A549 (cell line): ENCODE measurements at regions not wholly inside any gene's neighbourhood (a gene's known extent, or its start where the extent isn't known, plus 50 kb on each side); places are given as distances from the start of the nearest gene placed in this dataset.

Experiments
- ATAC-seq, 2 experiments: fragments of 200-7000 bp in 1 of 2; fragments of >200 bp in 1 of 2; cut with Nextera tagmentation in 1 of 2; cut with Tn5 transposase in 1 of 2; 3 replicates each; pipeline versions ENCODE4 v1.8.0 to v1.9.1; 2018 to 2020; ENCODE audit warnings: mild to moderate bottlenecking in 1 of 2, moderate library complexity in 1 of 2
- CTCF ChIA-PET: fragments of 300-600 bp; sonication (Branson Sonifier 250); formaldehyde crosslinking; extraction: SDS; loops from one replicate; lab custom pipeline; 2021; ENCODE audit warnings: antibody characterized with exemption, inconsistent platforms; lab: Yijun Ruan, JAX
- POLR2A ChIA-PET: fragments of 350-600 bp; formaldehyde crosslinking; extraction: SDS; loops from one replicate; lab custom pipeline; 2021; ENCODE audit warnings: antibody characterized with exemption, inconsistent platforms; lab: Yijun Ruan, JAX
- DNase-seq, 2 experiments: peaks; one replicate each; pipeline versions ENCODE4 v3.0.0 to v3.0.0-alpha.2; 2011 to 2016; ENCODE audit warnings: low read depth in 1 of 2, low spot score in 1 of 2
- FAIRE-seq: peaks from 2 replicates; lab custom pipeline; 2011; peaks lifted over from hg19 to GRCh38; lab: Jason Lieb, UNC
- H3K27ac ChIP-seq, 2 experiments: fragments of >200 bp; sonication (Bioruptor Twin); formaldehyde crosslinking; 3 replicates each; pipeline ENCODE4 v1.5.1; 2016 to 2017
- H3K4me1 ChIP-seq: fragments of >200 bp; sonication (Bioruptor Twin); formaldehyde crosslinking; 3 replicates; pipeline ENCODE4 v1.6.1; 2016
- H3K4me2 ChIP-seq: fragments of >200 bp; sonication (Bioruptor Twin); formaldehyde crosslinking; 3 replicates; pipeline ENCODE4 v1.6.1; 2016
- H3K4me3 ChIP-seq: fragments of >200 bp; sonication (Bioruptor Twin); formaldehyde crosslinking; 3 replicates; pipeline ENCODE4 v1.5.1; 2016
- H3K9me3 ChIP-seq: fragments of >200 bp; sonication (Bioruptor Twin); formaldehyde crosslinking; 3 replicates; pipeline ENCODE4 v1.6.1; 2016
- CBX8 ChIP-seq: fragments of 200-600 bp; sonication (generic); IDR thresholded peaks from 2 replicates; pipeline ENCODE4 v1.6.1; 2016
- CHD4 ChIP-seq: fragments of 200-600 bp; sonication (generic); IDR thresholded peaks from 2 replicates; pipeline ENCODE4 v1.6.1; 2016; ENCODE audit warnings: antibody characterized with exemption, mild to moderate bottlenecking, borderline replicate concordance
- ESRRA ChIP-seq: fragments of 150-350 bp; IDR thresholded peaks from 2 replicates; pipeline ENCODE4 v1.6.1; 2014; ENCODE audit warnings: mild to moderate bottlenecking, low read length, borderline replicate concordance
- FOXS1 ChIP-seq: fragments of 250-450 bp; sonication (Bioruptor Pico); IDR thresholded peaks from 2 replicates; pipeline ENCODE4 v1.5.0; 2020; ENCODE audit warnings: mild to moderate bottlenecking, moderate library complexity
- GATA3 ChIP-seq: IDR thresholded peaks from 2 replicates; pipeline ENCODE4 v1.6.1; 2012; ENCODE audit warnings: borderline replicate concordance
- HDAC2 ChIP-seq: fragments of 200-600 bp; sonication (generic); IDR thresholded peaks from 2 replicates; pipeline ENCODE4 v1.6.1; 2016
- HEYL ChIP-seq: fragments of 250-450 bp; sonication (Bioruptor Pico); IDR thresholded peaks from 2 replicates; pipeline ENCODE4 v1.8.0; 2021; ENCODE audit warnings: mild to moderate bottlenecking, moderate library complexity
- HOXB5 ChIP-seq: fragments of 250-450 bp; sonication (Bioruptor Pico); IDR thresholded peaks from 2 replicates; pipeline ENCODE4 v1.5.0; 2020; ENCODE audit warnings: mild to moderate bottlenecking, moderate library complexity
- JUNB ChIP-seq: fragments of >200 bp; sonication (Bioruptor Twin); formaldehyde crosslinking; IDR thresholded peaks from 2 replicates; pipeline ENCODE4 v1.6.1; 2016
- KDM5A ChIP-seq: fragments of 200-600 bp; sonication (generic); IDR thresholded peaks from 2 replicates; pipeline ENCODE4 v1.6.1; 2016; ENCODE audit warnings: antibody characterized with exemption, mild to moderate bottlenecking
- NR3C1 ChIP-seq: fragments of >200 bp; sonication (Bioruptor Twin); formaldehyde crosslinking; IDR thresholded peaks from 3 replicates; pipeline ENCODE4 v1.6.1; 2017
- POLR2A ChIP-seq: IDR thresholded peaks from 2 replicates; pipeline ENCODE4 v1.6.1; 2012; ENCODE audit warnings: mild to moderate bottlenecking, low read length
- POLR2AphosphoS2 ChIP-seq: conservative IDR thresholded peaks from 2 replicates; pipeline ENCODE4 v1.6.1; 2012; ENCODE audit warnings: low read length, improper control_type of control experiment, inconsistent platforms
- SREBF2 ChIP-seq: fragments of 450-650 bp; IDR thresholded peaks from 2 replicates; pipeline ENCODE4 v1.6.1; 2014; ENCODE audit warnings: mild to moderate bottlenecking, moderate library complexity
- ZSCAN20 ChIP-seq: fragments of 250-450 bp; sonication (Bioruptor Pico); IDR thresholded peaks from 2 replicates; pipeline ENCODE4 v1.8.0; 2022; ENCODE audit warnings: mild to moderate bottlenecking, moderate library complexity
- WGBS: methylation state at CpG from one replicate; pipeline ENCODE4 v1.1.6; 2017; ENCODE audit errors: missing lambda C conversion rate; 5-methylcytosine and 5-hydroxymethylcytosine counted together
- TF ChIP-seq, protein P1 (sequence below): IDR thresholded peaks from 2 replicates; pipeline ENCODE4 v1.6.1; 2012; ENCODE audit warnings: low read depth, borderline replicate concordance
- TF ChIP-seq, protein P2 (sequence below): fragments of 200-600 bp; sonication (generic); IDR thresholded peaks from 2 replicates; pipeline ENCODE4 v1.6.1; 2016; ENCODE audit warnings: antibody characterized with exemption, mild to moderate bottlenecking, moderate library complexity
- TF ChIP-seq, protein P3 (sequence below): fragments of 250-450 bp; sonication (Bioruptor Pico); IDR thresholded peaks from 2 replicates; pipeline ENCODE4 v1.5.0; 2020; ENCODE audit warnings: low read depth, mild to moderate bottlenecking, moderate library complexity

DNA sequence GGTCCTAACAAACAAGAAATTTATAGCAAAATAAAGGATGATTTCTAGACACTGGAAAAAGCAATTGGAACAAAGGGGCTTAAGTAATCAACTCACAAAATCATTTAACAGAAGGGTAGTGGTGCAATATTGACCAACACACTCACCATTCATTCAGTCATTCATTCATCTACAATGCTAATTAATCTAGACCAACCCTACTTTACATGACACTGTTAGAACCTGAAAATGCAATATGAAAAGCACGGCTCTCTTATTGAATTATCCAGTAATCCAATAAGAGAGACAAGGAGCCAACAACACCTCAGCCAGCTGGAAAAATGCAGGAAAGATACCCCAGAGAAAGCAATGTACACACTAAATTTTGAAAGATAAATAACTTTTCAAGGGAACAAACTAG, 310.8 kb upstream of the NR5A2 start (continued):
- TF ChIP-seq, protein P1, sequence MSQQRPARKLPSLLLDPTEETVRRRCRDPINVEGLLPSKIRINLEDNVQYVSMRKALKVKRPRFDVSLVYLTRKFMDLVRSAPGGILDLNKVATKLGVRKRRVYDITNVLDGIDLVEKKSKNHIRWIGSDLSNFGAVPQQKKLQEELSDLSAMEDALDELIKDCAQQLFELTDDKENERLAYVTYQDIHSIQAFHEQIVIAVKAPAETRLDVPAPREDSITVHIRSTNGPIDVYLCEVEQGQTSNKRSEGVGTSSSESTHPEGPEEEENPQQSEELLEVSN = no peak
- TF ChIP-seq POLR2AphosphoS2 (no peak), FOXS1 (CRISPR knock-in tag) (no peak), ESRRA (no peak), GATA3 (no peak), ZSCAN20 (CRISPR knock-in tag) (no peak), HEYL (CRISPR knock-in tag) (no peak)
- TF ChIP-seq, protein P2, sequence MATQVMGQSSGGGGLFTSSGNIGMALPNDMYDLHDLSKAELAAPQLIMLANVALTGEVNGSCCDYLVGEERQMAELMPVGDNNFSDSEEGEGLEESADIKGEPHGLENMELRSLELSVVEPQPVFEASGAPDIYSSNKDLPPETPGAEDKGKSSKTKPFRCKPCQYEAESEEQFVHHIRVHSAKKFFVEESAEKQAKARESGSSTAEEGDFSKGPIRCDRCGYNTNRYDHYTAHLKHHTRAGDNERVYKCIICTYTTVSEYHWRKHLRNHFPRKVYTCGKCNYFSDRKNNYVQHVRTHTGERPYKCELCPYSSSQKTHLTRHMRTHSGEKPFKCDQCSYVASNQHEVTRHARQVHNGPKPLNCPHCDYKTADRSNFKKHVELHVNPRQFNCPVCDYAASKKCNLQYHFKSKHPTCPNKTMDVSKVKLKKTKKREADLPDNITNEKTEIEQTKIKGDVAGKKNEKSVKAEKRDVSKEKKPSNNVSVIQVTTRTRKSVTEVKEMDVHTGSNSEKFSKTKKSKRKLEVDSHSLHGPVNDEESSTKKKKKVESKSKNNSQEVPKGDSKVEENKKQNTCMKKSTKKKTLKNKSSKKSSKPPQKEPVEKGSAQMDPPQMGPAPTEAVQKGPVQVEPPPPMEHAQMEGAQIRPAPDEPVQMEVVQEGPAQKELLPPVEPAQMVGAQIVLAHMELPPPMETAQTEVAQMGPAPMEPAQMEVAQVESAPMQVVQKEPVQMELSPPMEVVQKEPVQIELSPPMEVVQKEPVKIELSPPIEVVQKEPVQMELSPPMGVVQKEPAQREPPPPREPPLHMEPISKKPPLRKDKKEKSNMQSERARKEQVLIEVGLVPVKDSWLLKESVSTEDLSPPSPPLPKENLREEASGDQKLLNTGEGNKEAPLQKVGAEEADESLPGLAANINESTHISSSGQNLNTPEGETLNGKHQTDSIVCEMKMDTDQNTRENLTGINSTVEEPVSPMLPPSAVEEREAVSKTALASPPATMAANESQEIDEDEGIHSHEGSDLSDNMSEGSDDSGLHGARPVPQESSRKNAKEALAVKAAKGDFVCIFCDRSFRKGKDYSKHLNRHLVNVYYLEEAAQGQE = no peak
- TF ChIP-seq, protein P3, sequence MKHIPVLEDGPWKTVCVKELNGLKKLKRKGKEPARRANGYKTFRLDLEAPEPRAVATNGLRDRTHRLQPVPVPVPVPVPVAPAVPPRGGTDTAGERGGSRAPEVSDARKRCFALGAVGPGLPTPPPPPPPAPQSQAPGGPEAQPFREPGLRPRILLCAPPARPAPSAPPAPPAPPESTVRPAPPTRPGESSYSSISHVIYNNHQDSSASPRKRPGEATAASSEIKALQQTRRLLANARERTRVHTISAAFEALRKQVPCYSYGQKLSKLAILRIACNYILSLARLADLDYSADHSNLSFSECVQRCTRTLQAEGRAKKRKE = no peak

DNA sequence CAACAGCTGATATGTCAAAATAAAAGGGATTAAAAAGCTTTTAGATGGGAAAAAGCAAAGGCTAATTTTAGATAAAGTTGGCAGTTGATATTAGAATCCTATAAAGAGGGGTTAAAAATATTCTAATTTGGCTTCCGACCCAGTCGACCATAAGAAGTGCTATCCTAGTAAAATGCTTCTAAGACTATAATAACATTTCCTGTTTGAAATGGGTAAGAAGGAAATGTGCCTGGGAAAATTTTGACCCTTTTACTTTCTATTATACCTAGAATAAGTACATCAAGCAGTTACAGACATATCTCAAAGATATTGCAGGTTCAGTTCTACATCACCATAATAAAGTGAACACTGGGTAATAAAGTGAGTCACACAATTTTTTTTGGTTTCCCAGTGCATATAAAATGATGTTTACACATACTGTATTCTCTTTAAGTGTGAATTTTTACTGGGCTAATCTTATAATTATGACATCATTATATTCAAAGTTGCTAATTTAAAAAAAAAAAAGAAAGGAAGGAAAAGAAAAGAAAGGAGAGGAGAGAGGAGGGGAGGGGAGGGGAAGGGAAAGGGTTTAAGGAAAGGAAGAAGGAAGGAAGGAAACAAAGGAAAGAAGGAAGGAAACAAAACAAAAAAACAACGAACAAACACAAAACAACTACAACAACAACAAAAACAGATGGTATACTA, 308.2 kb upstream of the NR5A2 start:
- POLR2A ChIA-PET = no interaction called here
- no peak for ATAC-seq
- H3K4me3 ChIP-seq = no peak overlapping the region
- CTCF ChIA-PET = interaction anchor here (1.1 kb wide), 1 partner anchor 34 kb away, joined by 3 read pairs; no protein-coding TSS in a partner anchor
- WGBS = 93% methylated on average over 3 of the region's 3 CpGs
- TF ChIP-seq KDM5A (no peak), HOXB5 (no peak)
- no peaks in the 10 kb centered on the region for H3K9me3 ChIP-seq
- peaks cover 9% of the 10 kb centered on the region; the same call in 2 of the 3 replicates for H3K4me1 ChIP-seq
- H3K27ac ChIP-seq = no peak overlapping the region
- no peak for DNase-seq
- no peak for FAIRE-seq
- no peak overlapping the region for H3K4me2 ChIP-seq

DNA sequence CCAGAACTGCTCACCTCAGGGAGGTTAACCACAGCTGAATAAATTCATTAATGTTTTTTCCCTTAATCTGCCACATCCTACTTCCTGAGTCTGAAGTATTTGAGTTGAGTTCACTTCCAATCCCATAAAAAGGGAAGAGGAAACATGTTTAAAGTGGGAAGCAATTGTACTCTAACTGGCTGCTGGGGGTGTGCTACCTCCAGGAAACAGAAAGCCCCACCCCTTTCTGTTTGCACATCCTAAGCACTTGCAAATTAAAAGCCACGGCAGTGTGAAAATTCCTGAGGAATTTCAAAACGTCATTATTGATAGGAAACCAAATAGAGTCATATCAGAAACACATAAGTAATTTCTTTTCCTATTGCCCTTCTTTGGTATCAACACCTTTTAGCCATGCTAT, 307.0 kb upstream of the NR5A2 start:
- no peak for TF ChIP-seq POLR2A
- TF ChIP-seq CBX8 = no peak
- no peak for TF ChIP-seq CHD4
- TF ChIP-seq SREBF2 = no peak
- TF ChIP-seq JUNB = no peak
- no peak for TF ChIP-seq FOXS1 (CRISPR knock-in tag)
- TF ChIP-seq, protein P1 = no peak
- TF ChIP-seq HDAC2 = no peak
- TF ChIP-seq POLR2AphosphoS2 = no peak
- no peak for TF ChIP-seq NR3C1
- Histone ChIP-seq H3K4me1 (peaks cover 9% of the 10 kb centered on the region; the same call in 2 of the 3 replicates), H3K9me3 (no peaks in the 10 kb centered on the region), H3K27ac (no peak overlapping the region), H3K4me3 (no peak overlapping the region), H3K4me2 (no peak overlapping the region)
- peak; percentile 23 for FAIRE-seq
- ChIA-PET CTCF (interaction anchor here (1.1 kb wide), 1 partner anchor 35 kb away, joined by 3 read pairs; no protein-coding TSS in a partner anchor), POLR2A (no interaction called here)
- ATAC-seq = no peak
- WGBS = 21% methylated on average over 2 of the region's 2 CpGs
- no peak for DNase-seq
